Gastroesophageal sphincter (tissue), 3 donors: ENCODE measurements at regions not wholly inside any gene's neighbourhood (a gene's known extent, or its start where the extent isn't known, plus 50 kb on each side); places are given as distances from the start of the nearest gene placed in this dataset.
"Not testable (repeated sequence)": the region's sequence is repeated elsewhere in the genome, so short reads cannot be mapped to it uniquely, and the experiment has no call there.

Source experiments
- CTCF ChIP-seq, 4 experiments: fragments of 200-600 bp in 2 of 4; fragments of 450-650 bp in 2 of 4; sonication (generic) in 1 of 4; IDR thresholded peaks; one replicate each; pipeline ENCODE4 v1.5.1; 2017 to 2019; ENCODE audit warnings: antibody characterized with exemption in 4 of 4, mild to moderate bottlenecking in 2 of 4, moderate library complexity in 2 of 4
- EP300 ChIP-seq: sonication (generic); formaldehyde crosslinking; IDR thresholded peaks from one replicate; pipeline ENCODE4 v1.6.1; 2017; ENCODE audit warnings: antibody characterized with exemption, mild to moderate bottlenecking
- POLR2A ChIP-seq, 2 donors: fragments of 450-650 bp; IDR thresholded peaks; one replicate each; pipeline ENCODE4 v1.6.1; 2017; ENCODE audit warnings: antibody characterized with exemption in 2 of 2, mild to moderate bottlenecking in 2 of 2, moderate library complexity in 1 of 2

GRCh38 chr15:44826583-44826982 lies 90.3 kb downstream of the TRIM69 start:
- not testable (repeated sequence) for TF ChIP-seq CTCF (IDR thresholded peaks at IDR 0.05); EP300; POLR2A (IDR thresholded peaks at IDR 0.05)
